Mammary epithelial cell (primary cell): ENCODE measurements at regions not wholly inside any gene's neighbourhood (a gene's known extent, or its start where the extent isn't known, plus 50 kb on each side); places are given as distances from the start of the nearest gene placed in this dataset.

Experiments
- CTCF ChIP-seq, 2 donors: IDR thresholded peaks in 1 of 2; conservative IDR thresholded peaks in 1 of 2; 2 replicates each; pipeline ENCODE4 v1.5.1; 2011 to 2012; ENCODE audit warnings: inconsistent platforms in 2 of 2, low read length in 2 of 2, mild to moderate bottlenecking in 2 of 2, control low read depth in 1 of 2, low read depth in 1 of 2; ENCODE audit not compliant: insufficient read depth in 1 of 2; ENCODE audit errors: extremely low read depth in 1 of 2
- EZH2 ChIP-seq: IDR thresholded peaks from 2 replicates; pipeline ENCODE4 v1.6.1; 2012; ENCODE audit warnings: low read length, inconsistent platforms, borderline replicate concordance

GRCh38 chr12:33551006-33551405 lies 111.4 kb upstream of the SYT10 start:
- TF ChIP-seq CTCF (conservative IDR thresholded peaks at IDR 0.05 in 1 of 2, IDR thresholded peaks at IDR 0.05 in 1 of 2; ENCODE audit: extremely low read depth in 1 of 2, insufficient read depth in 1 of 2, low read depth in 1 of 2, low read length in 2 of 2): no peak
- no peak for TF ChIP-seq EZH2
